ENCODE measurements at regions not wholly inside any gene's neighbourhood (a gene's known extent, or its start where the extent isn't known, plus 50 kb on each side); places are given as distances from the start of the nearest gene placed in this dataset.

GRCh38 chr10:78266741-78267469, 233.2 kb downstream of the RPS24 start:
- no peaks in the 10 kb centered on the region for H4K20me1 ChIP-seq
- no peak overlapping the region for H3K9ac ChIP-seq
- H3K4me1 ChIP-seq = peaks cover 0 to 3% (median 0%) of the 10 kb centered on the region in 10 experiments; a peak in 1 of 20 replicates
- no peak for TF ChIP-seq Cebpa-rat (IDR thresholded peaks at IDR 0.05)
- no peaks in the 10 kb centered on the region for H3K27me3 ChIP-seq
- no peak overlapping the region for H3K27ac ChIP-seq
- no peak overlapping the region for H3K4me2 ChIP-seq
- no peak overlapping the region for H3K4me3 ChIP-seq
- peaks cover 0 to 5% (median 1%) of the 10 kb centered on the region in 11 experiments; a peak in 12 of 22 replicates for H3K9me3 ChIP-seq (replicated peaks in 1 of 11)
- no peaks in the 10 kb centered on the region for H3K36me3 ChIP-seq

GRCh38 chr10:78267598-78267997, 233.9 kb downstream of the RPS24 start:
- H3K36me3 ChIP-seq = no peaks in the 10 kb centered on the region
- H4K20me1 ChIP-seq = no peaks in the 10 kb centered on the region
- peaks cover 0 to 3% (median 0%) of the 10 kb centered on the region in 10 experiments; a peak in 1 of 20 replicates for H3K4me1 ChIP-seq
- no peaks in the 10 kb centered on the region for H3K27me3 ChIP-seq
- no peak for TF ChIP-seq Cebpa-rat (IDR thresholded peaks at IDR 0.05)
- H3K9ac ChIP-seq = no peak overlapping the region
- H3K27ac ChIP-seq = no peak overlapping the region; a peak in 1 of 22 replicates
- H3K9me3 ChIP-seq (replicated peaks in 1 of 11) = peaks cover 0 to 12% (median 8%) of the 10 kb centered on the region in 11 experiments; a peak in 19 of 22 replicates
- no peak overlapping the region for H3K4me3 ChIP-seq
- no peak overlapping the region for H3K4me2 ChIP-seq

- Histone ChIP-seq H3K4me3 (no peak overlapping the region), H3K36me3 (no peaks in the 10 kb centered on the region), H3K9ac (no peak overlapping the region), H3K27me3 (no peaks in the 10 kb centered on the region), H3K4me2 (no peak overlapping the region), H3K4me1 (no peaks in the 10 kb centered on the region), H3K9me3 (replicated peaks in 1 of 11) (peaks cover 0 to 17% (median 11%) of the 10 kb centered on the region in 11 experiments; a peak in 19 of 22 replicates), H4K20me1 (no peaks in the 10 kb centered on the region), H3K27ac (no peak overlapping the region)
- TF ChIP-seq Cebpa-rat (IDR thresholded peaks at IDR 0.05) = no peak
Observed at GRCh38 chr10:78269060-78269459, 235.4 kb downstream of the RPS24 start.

- Histone ChIP-seq H3K27me3 (no peaks in the 10 kb centered on the region), H3K4me1 (no peaks in the 10 kb centered on the region), H3K27ac (no peak overlapping the region), H3K9ac (no peak overlapping the region), H3K4me3 (no peak overlapping the region), H3K9me3 (replicated peaks in 1 of 11) (peaks cover 0 to 17% (median 11%) of the 10 kb centered on the region in 11 experiments; a peak in 19 of 22 replicates), H3K4me2 (no peak overlapping the region), H3K36me3 (no peaks in the 10 kb centered on the region), H4K20me1 (no peaks in the 10 kb centered on the region)
- TF ChIP-seq Cebpa-rat (IDR thresholded peaks at IDR 0.05) = no peak
Observed at GRCh38 chr10:78272329-78272728, 238.7 kb downstream of the RPS24 start.

GRCh38 chr10:78274491-78274890, 240.8 kb downstream of the RPS24 start:
- Histone ChIP-seq H3K4me1 (no peaks in the 10 kb centered on the region), H3K27me3 (no peaks in the 10 kb centered on the region), H3K36me3 (no peaks in the 10 kb centered on the region), H3K27ac (no peak overlapping the region), H3K4me2 (no peak overlapping the region), H4K20me1 (no peaks in the 10 kb centered on the region; a peak in 1 of 22 replicates), H3K4me3 (no peak overlapping the region), H3K9ac (no peak overlapping the region), H3K9me3 (replicated peaks in 1 of 11) (peaks cover 0 to 17% (median 11%) of the 10 kb centered on the region in 11 experiments; a peak in 19 of 22 replicates)
- no peak for TF ChIP-seq Cebpa-rat (IDR thresholded peaks at IDR 0.05)

- no peak overlapping the region for H3K27ac ChIP-seq
- H3K4me3 ChIP-seq = no peak overlapping the region
- TF ChIP-seq Cebpa-rat (IDR thresholded peaks at IDR 0.05) = no peak
- H3K36me3 ChIP-seq = no peaks in the 10 kb centered on the region
- no peak overlapping the region for H3K9ac ChIP-seq
- peaks cover 0 to 17% (median 11%) of the 10 kb centered on the region in 11 experiments; a peak in 19 of 22 replicates for H3K9me3 ChIP-seq (replicated peaks in 1 of 11)
- H4K20me1 ChIP-seq = no peaks in the 10 kb centered on the region; a peak in 1 of 22 replicates
- H3K27me3 ChIP-seq = no peaks in the 10 kb centered on the region
- H3K4me2 ChIP-seq = peak overlapping the region in 1 of 11 experiments; percentile 21; a peak in 1 of 22 replicates
- peaks cover 0 to 2% (median 0%) of the 10 kb centered on the region in 10 experiments; a peak in 2 of 20 replicates for H3K4me1 ChIP-seq
Observed at GRCh38 chr10:78276139-78276538, 242.5 kb downstream of the RPS24 start.

- Histone ChIP-seq H3K4me3 (no peak overlapping the region), H3K27me3 (no peaks in the 10 kb centered on the region), H4K20me1 (no peaks in the 10 kb centered on the region; a peak in 1 of 22 replicates), H3K4me2 (no peak overlapping the region), H3K9ac (no peak overlapping the region), H3K4me1 (peaks cover 0 to 7% (median 0%) of the 10 kb centered on the region in 10 experiments; a peak in 2 of 20 replicates), H3K9me3 (replicated peaks in 1 of 11) (peaks cover 0 to 6% (median 2%) of the 10 kb centered on the region in 11 experiments; a peak in 16 of 22 replicates), H3K36me3 (no peaks in the 10 kb centered on the region), H3K27ac (no peak overlapping the region)
- no peak for TF ChIP-seq Cebpa-rat (IDR thresholded peaks at IDR 0.05)
Observed at GRCh38 chr10:78277314-78278057, 243.8 kb downstream of the RPS24 start.

GRCh38 chr10:78278058-78278404, 244.4 kb downstream of the RPS24 start:
- Histone ChIP-seq H3K27me3 (no peaks in the 10 kb centered on the region), H3K9me3 (replicated peaks in 1 of 11) (peaks cover 0 to 1% (median 0%) of the 10 kb centered on the region in 11 experiments; a peak in 1 of 22 replicates), H3K4me2 (no peak overlapping the region), H3K4me1 (peaks cover 0 to 7% (median 0%) of the 10 kb centered on the region in 10 experiments; a peak in 2 of 20 replicates), H4K20me1 (no peaks in the 10 kb centered on the region; a peak in 1 of 22 replicates), H3K27ac (no peak overlapping the region), H3K36me3 (no peaks in the 10 kb centered on the region), H3K9ac (no peak overlapping the region), H3K4me3 (no peak overlapping the region)
- TF ChIP-seq Cebpa-rat (IDR thresholded peaks at IDR 0.05) = no peak

GRCh38 chr10:78279756-78280155, 246.1 kb downstream of the RPS24 start:
- Histone ChIP-seq H3K9me3 (replicated peaks in 1 of 11) (no peaks in the 10 kb centered on the region), H3K36me3 (no peaks in the 10 kb centered on the region), H3K4me1 (peaks cover 0 to 7% (median 0%) of the 10 kb centered on the region in 10 experiments; a peak in 2 of 20 replicates), H3K9ac (no peak overlapping the region), H3K27ac (no peak overlapping the region), H4K20me1 (no peaks in the 10 kb centered on the region; a peak in 1 of 22 replicates), H3K4me3 (no peak overlapping the region), H3K27me3 (no peaks in the 10 kb centered on the region), H3K4me2 (no peak overlapping the region)
- TF ChIP-seq Cebpa-rat (IDR thresholded peaks at IDR 0.05) = no peak

All from BLaER1 treated with 17β-estradiol and CSF1 and Interleukin-3, amounts not matched to agents 10 nM and 100 nM (cell line).